Fibroblast of skin of back (primary cell): ENCODE measurements at regions not wholly inside any gene's neighbourhood (a gene's known extent, or its start where the extent isn't known, plus 50 kb on each side); places are given as distances from the start of the nearest gene placed in this dataset.
"Not testable (repeated sequence)": the region's sequence is repeated elsewhere in the genome, so short reads cannot be mapped to it uniquely, and the experiment has no call there.

ENCODE experiments used
- DNase-seq: peaks from one replicate; pipeline ENCODE4 v3.0.0-alpha.2; 2013

DNA sequence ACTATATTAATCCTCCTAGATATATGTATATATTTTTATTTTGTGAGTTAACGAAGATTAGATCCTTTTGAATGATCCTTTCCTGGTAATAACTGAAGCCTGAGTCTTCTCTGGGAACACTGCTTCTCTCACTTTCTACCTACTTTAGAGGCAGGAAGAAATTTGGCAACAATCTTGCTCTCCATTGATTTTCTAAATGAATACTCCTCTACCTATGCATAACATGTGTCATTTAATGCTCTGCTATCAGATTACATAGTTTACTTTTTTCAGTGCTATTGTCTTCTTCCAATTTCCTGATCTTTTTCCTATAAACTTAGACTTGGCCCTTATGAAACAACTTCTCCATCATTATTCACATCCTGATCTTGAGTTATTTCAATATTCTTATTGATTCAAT is 60.4 kb upstream of the PDHA2 start:
- no peak for DNase-seq

DNA sequence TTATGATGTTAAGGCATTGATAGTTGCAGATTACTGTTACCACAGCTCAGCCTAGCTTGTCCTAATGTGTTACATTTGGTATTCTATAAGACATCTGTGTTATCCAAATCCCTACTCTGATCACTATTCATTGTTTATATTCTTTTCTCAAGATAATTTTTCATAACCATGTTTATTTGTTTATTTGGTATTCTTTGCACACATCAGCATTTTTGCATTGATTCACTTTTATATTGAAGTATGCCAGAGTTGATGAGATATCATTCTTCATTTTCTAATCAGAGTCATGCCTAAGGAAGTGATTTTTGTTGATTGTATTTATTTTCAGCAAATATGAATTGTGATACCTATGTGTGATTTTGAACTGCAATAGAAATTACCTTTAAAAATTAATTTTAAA is 61.2 kb upstream of the PDHA2 start:
- no peak for DNase-seq

DNA sequence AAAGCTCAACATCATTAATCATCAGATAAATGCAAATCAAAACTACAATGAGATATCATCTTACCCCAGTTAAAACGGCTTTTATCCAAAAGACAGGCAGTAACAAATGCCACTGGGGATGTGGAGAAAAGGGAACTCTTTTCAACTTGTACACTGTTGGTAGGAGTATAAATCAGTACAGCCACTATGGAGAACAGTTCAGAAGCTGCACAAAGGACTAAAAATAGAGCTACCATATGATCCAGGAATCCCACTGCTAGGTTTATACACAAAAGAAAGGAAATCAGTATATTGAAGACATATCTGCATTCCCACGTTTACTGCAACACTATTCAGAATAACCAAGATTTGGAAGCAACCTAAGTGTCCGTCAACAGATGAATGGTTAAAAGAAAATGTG is 69.3 kb upstream of the PDHA2 start:
- DNase-seq, result not testable (repeated sequence)

DNA sequence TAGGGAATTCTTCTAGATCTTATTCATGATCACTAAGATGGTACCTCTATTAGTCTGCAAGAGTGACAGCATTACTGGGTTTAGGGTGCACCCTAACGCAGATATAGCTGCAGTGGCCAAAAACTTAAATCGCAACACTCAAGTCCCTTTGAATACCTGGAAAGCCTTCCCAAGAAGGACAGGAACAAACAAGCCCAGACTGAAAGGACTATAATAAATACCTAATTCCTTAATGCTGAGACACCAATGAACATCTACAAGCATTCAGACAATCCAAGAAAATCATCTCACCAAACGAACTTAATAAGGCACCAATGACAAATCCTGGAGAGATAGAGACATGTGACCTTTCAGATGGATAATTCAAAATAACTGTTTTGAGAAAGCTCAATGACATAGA is 74.9 kb upstream of the PDHA2 start:
- no peak for DNase-seq

DNA sequence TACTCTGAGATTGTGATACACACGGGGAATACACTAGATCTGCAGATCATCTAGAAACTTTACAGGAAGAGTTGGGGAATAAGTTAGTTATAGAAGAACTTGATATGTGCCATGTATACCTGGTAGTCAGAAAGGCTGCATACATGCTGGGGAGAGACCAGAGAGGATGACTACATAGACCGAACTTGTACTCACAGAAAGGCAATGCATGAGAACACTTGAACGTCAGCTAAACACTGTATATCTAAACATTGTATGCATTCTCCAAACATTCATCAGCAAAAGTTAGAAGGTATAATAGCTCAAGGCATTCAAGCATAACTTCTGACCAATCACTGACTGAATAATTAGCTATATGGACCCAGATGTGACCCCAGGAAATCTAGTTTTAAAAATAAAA is 78.0 kb upstream of the PDHA2 start:
- DNase-seq, result peak; percentile 51

DNA sequence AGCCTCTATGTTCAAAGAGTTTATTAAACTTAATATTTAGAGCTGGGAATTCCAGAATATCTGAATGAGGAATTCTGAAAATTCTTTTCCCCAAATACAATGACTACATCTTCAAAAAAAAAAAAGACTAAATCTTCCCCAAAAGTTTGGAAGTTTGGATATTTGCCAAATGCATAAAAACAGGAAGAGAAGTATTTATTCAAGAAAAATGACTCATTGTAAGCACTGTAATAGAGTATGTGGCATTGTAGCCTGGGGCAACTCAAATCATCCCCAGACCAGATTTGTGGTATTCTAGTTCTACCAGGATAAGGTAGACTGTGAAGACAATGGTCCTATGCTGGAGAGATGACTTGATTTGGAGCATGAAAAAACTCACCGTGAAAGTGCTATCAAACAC is 78.5 kb upstream of the PDHA2 start:
- DNase-seq, result peak; percentile 79

DNA sequence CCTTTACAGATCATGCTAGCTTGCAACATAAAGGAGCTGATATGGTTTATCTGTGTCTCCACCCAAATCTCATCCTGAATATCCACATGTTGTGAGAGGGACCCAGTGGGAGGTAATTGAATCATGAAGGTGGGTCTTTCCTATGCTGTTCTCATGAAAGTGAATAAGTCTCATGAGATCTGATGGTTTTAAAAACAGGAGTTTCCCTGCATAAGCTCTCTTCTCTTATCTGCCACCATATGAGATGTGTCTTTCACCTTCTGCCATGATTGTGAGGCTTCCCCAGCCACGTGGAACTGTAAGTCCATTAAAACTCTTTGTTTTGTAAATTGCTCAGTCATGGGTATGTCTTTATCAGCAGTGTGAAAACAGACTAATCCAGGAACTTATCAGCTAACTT is 79.2 kb upstream of the PDHA2 start:
- DNase-seq, result not testable (repeated sequence)

DNA sequence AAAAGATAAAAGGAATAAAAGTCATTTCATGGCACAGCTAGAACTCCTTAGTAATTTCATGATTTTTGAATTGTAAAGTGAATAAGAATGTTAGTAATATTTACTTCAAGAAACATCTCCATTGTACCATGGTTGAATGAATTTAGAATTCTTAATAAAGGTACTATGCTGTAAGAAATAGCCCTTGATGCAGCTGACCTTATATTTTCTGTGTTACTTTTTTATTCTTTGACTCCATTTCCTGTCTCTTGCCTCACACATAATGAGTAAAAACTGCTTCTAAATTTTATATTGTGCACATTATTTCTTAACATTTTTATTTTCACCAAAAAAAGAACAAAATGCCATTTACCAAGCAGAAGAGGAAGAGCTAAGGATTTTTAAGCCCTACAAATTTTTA is 81.9 kb upstream of the PDHA2 start:
- no peak for DNase-seq

DNA sequence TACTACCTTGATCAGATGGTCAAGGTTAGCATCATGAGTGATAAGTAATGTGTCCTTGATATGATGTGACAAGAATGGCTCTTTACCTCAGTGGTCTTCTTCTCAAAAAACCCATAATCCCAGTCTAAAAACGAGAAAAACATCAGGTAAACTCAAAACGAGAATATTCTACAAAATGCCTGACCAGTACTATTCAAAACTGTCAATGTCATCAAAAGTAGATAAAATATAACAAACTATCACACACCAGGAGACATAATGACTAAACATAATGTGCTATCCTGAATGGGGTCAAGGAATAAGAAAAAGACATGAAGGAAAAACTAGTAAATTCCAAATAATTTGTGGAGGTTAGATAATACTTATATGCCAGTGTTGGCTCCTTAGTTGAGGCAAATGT is 85.2 kb upstream of the PDHA2 start:
- no peak for DNase-seq

DNA sequence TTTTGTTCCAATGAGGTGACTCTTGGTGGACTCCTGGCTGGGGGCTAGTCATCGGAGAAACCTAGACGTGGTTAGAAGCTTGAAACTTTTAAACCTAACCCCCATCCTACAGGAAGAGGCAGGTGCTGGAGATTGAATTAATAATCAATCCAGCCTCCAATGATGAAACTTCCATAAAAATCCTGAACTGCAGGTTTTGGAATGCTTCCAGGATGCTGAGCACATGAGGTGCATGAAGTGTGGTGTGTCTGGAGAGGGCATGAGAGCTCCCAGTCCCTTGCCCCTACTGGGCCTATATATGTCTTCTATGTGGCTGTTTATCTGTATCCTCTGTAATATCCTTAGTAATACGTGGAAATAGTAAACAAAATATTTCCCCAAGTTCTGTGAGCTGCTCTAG is 90.7 kb upstream of the PDHA2 start:
- DNase-seq, result no peak

DNA sequence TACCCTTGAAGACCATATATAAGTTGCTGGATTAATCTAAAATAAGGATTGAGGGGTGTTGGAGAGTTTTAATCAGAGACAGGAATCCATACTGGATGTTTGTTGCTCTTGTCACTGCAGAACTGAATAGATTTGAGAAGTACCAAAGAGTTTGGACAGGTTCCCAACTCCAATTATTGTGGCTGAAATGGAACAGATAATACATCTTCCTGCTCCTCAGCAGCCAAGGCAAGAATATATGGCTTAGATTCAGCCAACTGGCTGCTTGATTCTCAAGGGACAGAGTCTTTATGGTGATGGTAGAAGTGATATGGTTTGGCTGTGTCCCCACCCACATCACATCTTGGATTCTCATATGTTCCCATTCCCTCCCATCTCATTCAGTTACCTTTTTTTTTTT is 97.0 kb upstream of the PDHA2 start:
- no peak for DNase-seq

DNA sequence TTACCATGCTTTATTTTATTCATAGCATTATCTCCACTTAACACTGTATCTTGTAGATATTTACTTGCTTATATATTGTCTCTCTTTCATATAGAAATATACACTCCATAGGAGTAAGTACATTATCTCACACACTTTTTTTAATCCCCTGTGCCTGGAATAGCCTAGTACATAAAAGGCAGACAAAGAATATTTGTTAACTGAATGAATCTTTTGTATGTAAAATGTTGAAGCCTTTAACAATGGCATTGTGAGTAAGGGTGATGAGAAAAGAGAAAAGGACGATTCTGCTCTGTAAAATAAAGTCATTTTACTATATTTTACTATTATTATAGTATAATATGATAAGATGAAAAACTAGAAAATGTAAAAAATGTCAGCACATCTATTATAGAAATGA is 97.7 kb upstream of the PDHA2 start:
- no peak for DNase-seq

DNA sequence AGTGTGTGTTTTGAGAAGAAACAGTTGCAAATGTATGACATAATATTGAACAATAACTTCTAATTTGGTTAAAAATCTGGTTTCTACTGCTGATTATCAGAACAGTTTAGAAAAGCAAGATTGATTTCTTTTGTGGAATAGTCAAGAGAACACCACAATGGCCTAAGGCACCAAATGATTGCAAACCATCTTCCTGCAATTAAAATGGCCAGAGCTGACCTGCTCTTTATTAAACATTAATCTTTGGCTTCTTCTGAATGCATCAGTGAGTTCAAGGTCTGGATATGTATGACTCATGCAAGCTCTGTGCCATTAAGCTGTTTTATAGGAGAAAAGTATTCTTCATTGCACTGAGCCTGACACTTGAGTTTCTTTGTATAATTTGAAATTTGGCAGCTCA is 107.8 kb upstream of the PDHA2 start:
- no peak for DNase-seq

DNA sequence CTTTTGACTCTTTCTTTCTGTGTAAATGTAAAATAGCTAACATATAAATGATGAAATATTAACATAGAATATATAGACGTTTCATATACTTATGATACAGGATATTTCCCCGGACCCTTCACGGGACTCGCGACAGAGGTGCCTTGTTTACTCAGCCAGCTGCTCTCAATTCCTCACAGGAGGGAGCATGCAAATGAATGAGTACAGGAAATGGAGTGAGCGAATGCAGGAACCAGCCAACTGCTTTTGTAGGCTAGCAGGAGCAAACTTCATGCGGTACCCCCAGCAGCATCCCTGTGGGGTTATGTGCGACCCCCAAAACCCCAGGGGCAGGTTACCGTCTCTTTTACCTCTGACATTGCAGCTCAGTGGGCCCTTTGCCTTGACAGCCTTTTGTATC is 110.3 kb upstream of the PDHA2 start:
- DNase-seq, result no peak

DNA sequence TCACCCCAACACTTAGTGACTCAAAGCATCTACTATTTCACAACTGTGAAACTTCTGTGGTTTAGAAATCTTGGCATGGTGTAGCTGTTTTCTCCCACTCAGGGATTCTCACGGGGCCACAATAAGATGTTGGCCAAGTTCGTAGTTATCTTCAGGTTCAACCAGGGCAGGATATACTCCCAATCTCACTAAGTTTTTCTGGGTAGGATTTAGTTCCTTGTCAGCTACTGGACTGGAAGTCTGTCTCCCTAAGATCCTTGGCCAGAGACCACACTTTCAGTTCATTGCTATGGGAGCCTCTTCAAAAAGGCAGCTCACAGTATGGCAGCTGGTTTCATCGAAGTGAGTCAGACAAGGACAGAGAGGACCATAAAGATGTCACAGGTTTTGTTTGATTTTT is 111.7 kb upstream of the PDHA2 start:
- no peak for DNase-seq

DNA sequence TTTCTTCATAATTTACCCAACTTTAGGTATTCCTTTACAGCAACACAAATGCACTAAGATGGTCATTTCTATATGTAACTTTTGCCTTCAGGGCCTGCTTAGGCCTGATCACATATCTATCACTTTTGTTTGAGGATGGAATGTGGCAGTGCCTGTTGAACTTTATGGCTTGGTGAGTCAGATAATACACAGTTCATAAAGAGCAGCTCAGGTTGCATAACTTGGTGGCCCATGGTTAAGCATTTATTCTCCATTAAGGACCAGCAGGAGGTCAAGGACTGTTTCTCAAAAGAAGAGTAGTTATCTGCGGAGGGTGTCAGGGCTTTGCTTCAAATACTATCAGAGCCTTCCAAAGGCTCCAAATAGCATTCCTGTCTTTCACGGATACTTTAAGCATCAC is 124.1 kb upstream of the PDHA2 start:
- no peak for DNase-seq

DNA sequence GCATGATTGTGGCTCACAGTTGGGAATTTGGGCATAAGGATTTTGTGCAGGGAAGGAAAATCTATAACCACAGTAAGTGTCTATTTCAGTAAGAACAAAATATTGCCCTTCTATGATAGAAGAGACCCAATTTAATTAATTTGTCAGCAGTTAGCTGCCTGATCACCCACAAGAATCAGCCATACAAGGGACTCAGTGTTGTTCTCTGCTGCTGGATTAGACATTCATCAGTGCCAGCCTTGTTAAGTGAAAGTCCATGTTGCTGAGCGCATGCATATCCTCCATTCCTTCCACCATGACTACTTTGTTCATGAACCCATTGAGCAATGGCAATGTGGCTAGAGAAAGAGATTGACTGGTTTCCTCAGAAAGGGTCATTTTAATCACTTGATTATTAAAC is 125.3 kb upstream of the PDHA2 start:
- DNase-seq, result no peak

DNA sequence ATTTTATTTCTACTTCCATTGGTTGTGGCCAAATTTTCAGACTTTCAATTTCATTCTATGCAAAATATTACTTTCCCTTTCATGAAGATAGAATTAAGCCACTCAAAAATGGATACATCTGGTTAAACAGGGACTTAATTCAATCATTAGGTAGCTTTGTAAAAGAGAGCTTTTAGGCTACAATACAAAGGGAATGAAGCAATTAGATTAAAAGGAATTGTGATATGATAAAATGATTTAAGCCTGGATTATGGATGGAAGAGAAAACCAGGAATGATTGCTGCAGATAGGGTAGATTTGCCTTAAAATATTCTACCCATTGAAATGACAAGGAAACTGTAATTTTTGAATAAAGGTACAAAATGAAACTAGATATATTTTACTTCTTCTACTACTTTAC is 134.6 kb upstream of the PDHA2 start:
- DNase-seq, result no peak

DNA sequence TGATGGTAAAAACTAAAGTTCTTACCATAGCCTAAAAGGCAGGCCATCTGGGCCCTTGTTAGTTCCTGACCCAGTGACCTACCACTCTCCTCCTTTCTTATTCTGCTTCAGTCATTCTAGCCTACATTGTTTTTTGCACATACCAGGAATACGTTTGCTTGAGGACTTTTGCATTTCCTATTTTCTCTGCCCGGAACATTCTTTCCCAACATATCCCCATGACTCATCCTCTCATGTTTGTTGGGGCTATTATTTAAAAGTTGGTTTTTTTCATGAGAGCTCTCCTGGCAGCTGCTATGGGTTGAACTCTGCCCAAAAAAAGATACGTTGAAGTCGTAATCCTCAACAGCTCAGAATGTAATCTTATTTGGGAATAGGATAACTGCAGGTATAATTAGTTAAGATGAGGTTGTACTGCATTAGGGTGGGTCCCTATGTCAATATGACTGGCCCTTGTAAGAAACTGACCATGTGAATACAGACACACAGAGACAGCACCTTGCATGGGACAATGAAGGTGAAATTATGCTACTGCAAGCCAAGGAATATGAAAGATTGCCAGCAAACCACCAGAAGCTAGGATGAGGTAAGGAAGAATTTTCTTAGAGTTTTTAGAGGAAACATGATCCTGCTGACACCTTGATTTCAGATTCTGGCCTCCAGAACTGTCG is 138.3 kb upstream of the PDHA2 start:
- no peak for DNase-seq

DNA sequence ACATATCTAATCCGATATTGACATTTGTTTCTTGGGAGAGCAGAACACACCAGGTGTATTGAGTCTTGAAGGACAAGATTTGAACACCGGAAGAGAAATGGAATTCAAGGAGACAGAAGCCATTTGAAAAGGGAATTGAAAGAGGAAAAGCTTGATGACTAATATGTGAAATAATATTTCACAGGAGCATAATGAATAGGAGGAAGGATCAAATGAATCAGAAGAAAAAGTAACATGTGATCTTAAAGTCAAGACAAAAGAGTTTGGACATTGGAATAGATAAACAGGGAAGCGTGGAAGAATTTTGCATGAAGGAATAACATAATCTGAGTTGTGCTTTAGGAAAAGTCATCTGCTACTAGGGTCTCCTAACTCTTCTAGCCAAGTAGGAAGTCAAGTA is 145.5 kb upstream of the PDHA2 start:
- DNase-seq, result no peak

DNA sequence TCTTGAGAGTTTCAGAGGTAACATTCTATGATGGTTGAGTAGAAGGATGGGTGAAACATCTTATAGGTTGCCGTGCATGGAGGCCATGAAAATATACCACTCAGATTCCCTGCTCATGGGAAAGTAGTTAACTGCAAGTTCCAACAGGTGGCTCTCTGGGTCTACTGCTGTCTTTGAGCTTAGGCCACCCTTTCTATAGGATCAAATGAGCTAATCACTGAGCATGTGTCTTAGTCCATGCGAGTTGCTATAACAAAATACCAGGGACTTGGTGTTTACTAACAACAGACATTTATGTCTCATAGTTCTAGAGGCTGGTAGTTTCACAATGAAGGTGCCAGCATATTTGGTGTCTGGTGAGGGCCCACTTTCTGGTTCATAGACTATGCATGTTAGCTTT is 144.8 kb upstream of the UNC5C start:
- DNase-seq, result peak; percentile 8

DNA sequence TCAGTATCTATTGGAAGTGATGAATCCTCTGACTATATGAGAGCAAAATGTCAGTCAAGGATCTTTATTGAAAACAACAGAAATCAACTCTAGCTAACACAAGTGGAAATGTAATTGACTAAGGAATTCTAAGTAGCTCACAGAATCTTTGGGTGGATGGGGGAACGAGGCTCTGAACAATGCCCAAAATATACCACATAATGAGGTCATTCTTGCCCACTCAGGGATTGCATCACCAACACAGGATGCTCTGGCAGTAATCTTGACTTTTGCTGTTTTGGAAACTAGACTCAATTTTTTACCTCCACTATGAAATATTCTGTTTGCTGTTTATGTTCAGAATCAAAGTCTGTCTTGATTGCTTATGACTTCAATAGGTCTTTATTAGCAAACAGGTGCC is 127.4 kb upstream of the UNC5C start:
- no peak for DNase-seq

DNA sequence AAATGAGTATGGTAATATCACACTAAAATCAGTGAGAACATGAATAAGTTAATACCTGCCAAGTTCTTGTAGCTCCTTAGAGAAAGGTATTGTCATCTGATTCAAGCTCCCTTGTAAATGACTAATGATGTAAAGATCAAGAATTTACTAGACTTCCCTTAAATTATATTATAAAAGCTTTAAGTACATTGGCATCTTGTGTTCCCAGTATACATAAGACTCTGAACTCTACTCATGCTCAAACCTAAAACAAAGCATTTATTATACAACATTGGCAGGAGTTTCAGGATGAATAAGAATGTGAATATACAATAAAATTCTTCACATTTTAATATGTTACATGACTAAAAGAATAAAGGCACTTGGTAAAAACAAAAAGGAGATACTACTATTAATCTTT is 126.8 kb upstream of the UNC5C start:
- DNase-seq, result no peak

DNA sequence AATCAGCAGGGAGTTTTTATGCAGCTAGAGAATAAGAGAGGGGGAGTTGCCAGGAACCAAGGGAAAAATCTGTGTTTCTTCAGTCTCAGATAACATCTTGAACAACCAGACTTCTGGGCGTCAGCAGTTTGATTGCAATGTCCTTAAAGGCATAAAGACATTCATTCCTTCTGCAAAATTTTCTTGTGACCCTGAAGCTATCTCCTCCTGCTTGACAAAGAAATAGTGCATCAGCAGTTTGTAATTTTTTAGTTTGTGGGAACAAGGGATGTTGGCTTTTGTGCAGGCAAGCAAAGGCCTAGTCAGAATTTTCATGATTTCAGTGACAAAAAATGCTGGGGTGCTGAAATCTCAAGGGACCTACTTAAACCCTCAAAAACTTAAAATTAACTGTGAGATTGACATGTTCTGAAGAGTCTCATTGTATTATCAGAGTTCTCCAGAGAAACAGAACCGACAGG is 125.8 kb upstream of the UNC5C start:
- no peak for DNase-seq

DNA sequence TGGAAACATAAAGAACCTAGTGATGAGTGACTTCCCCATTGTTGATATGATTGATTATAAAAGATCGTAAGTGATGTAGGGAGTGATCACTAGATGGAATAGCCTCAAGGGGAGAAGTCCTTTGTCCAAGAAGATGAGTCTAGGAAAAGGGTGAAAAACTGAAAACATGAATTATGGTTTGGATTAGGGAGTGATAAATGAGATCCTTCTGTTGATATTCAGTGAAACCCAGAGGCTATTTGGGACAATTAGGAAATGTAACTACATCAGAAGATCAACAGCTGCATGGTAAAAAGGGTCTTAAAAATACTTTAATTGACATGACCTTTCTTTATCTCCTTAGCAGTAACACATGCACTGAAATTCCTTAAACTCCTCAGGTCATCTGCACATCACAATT is 124.0 kb upstream of the UNC5C start:
- no peak for DNase-seq

DNA sequence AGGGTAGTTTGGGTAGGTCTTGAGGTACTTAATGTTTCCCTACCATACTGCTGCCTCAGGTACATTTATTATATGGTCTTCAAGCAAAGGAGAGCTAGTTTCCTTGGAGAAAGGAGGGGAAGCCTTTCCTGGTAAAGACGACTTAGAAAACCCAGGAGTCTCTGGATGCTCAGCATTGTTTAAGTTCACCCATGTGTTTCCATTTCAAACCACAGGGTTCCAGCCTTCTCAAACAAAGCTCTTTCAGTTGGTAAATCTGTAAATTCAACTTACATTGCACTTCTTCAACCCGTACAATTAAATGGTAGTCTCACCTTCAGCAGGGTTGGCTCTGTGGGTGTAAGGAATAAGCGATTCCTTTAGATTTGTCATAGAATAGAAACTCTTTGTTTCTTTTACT is 111.9 kb upstream of the UNC5C start:
- DNase-seq, result no peak
